Mesothelial cell of epicardium (in vitro differentiated cells): ENCODE measurements at regions not wholly inside any gene's neighbourhood (a gene's known extent, or its start where the extent isn't known, plus 50 kb on each side); places are given as distances from the start of the nearest gene placed in this dataset.

Experiments
- DNase-seq, 2 experiments: peaks; one replicate each; pipeline ENCODE4 v3.0.0; 2021; ENCODE audit warnings: low spot score in 2 of 2; ENCODE audit not compliant: unreplicated experiment in 2 of 2
- H3K27ac Mint-ChIP-seq: 2 replicates; pipeline ENCODE4 v1.8.0; 2021; ENCODE audit warnings: mixed read lengths
- H3K27me3 Mint-ChIP-seq: 2 replicates; pipeline ENCODE4 v1.8.0; 2021; ENCODE audit warnings: low read depth, mixed read lengths
- H3K36me3 Mint-ChIP-seq: 2 replicates; pipeline ENCODE4 v1.8.0; 2021; ENCODE audit warnings: mixed read lengths
- H3K4me1 Mint-ChIP-seq: 2 replicates; pipeline ENCODE4 v1.8.0; 2021; ENCODE audit warnings: mixed read lengths
- H3K4me3 Mint-ChIP-seq: 2 replicates; pipeline ENCODE4 v1.8.0; 2021; ENCODE audit warnings: mild to moderate bottlenecking, moderate library complexity, mixed read lengths
- H3K9me3 Mint-ChIP-seq: 2 replicates; pipeline ENCODE4 v1.8.0; 2021; ENCODE audit warnings: mixed read lengths
- CTCF ChIP-seq: fragments of 200-600 bp; sonication (generic); IDR thresholded peaks from one replicate; pipeline ENCODE4 v1.5.0; 2021; ENCODE audit warnings: antibody characterized with exemption; ENCODE audit not compliant: unreplicated experiment

DNA sequence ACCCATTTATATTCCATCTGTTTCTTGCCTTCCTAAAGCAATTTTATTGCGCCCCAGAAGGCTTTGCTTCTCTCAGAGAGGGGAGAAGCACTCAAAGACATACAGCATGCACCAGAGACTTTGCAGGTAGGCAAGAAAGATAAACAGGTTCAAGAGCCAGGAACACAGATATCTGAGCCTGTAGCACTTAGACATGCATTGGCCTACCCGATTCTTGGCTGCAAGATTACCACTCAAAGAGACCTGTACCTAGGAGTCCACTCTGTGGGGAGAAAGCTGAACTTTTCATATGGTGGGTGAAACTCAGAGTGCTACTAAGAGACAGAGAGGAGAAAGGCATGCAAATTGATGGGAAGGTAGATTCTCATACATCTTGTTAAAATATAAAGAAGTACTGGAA is 609.4 kb upstream of the PKN2 start:
- no peak overlapping the region for H3K27ac Mint-ChIP-seq
- H3K4me1 Mint-ChIP-seq: no peaks in the 10 kb centered on the region
- no peaks in the 10 kb centered on the region for H3K36me3 Mint-ChIP-seq
- H3K4me3 Mint-ChIP-seq: no peak overlapping the region
- TF ChIP-seq CTCF: no peak
- H3K27me3 Mint-ChIP-seq: no peaks in the 10 kb centered on the region
- no peaks in the 10 kb centered on the region for H3K9me3 Mint-ChIP-seq
- no peak for DNase-seq

- TF ChIP-seq CTCF: no peak
- Mint-ChIP-seq H3K9me3 (no peaks in the 10 kb centered on the region), H3K27ac (no peak overlapping the region), H3K27me3 (no peaks in the 10 kb centered on the region), H3K4me1 (no peaks in the 10 kb centered on the region), H3K4me3 (no peak overlapping the region), H3K36me3 (no peaks in the 10 kb centered on the region)
- DNase-seq: no peak
These were observed 608.3 kb upstream of the PKN2 start for GRCh38 chr1:88075813-88076212.

GRCh38 chr1:88079036-88079435 is 605.0 kb upstream of the PKN2 start:
- H3K9me3 Mint-ChIP-seq: no peaks in the 10 kb centered on the region
- H3K4me3 Mint-ChIP-seq: no peak overlapping the region
- H3K4me1 Mint-ChIP-seq: no peaks in the 10 kb centered on the region
- TF ChIP-seq CTCF: peak; percentile 54
- H3K36me3 Mint-ChIP-seq: no peaks in the 10 kb centered on the region
- DNase-seq: no peak
- H3K27me3 Mint-ChIP-seq: peaks cover 4% of the 10 kb centered on the region
- no peak overlapping the region for H3K27ac Mint-ChIP-seq

- Mint-ChIP-seq H3K9me3 (peaks cover 11% of the 10 kb centered on the region), H3K27ac (no peak overlapping the region), H3K36me3 (peaks cover 9% of the 10 kb centered on the region), H3K4me3 (no peak overlapping the region), H3K27me3 (peaks cover 4% of the 10 kb centered on the region), H3K4me1 (no peaks in the 10 kb centered on the region)
- TF ChIP-seq CTCF: no peak
- no peak for DNase-seq
These were observed 603.2 kb upstream of the PKN2 start for GRCh38 chr1:88080875-88081274.

- Mint-ChIP-seq H3K36me3 (peaks cover 13% of the 10 kb centered on the region), H3K9me3 (peaks cover 33% of the 10 kb centered on the region), H3K27ac (no peak overlapping the region)
These were observed 595.6 kb upstream of the PKN2 start for GRCh38 chr1:88088481-88088880.

More at GRCh38 chr1:88088481-88088880, 595.6 kb upstream of the PKN2 start:
- H3K4me1 Mint-ChIP-seq: peaks cover 3% of the 10 kb centered on the region
- no peak for TF ChIP-seq CTCF
- H3K4me3 Mint-ChIP-seq: no peak overlapping the region
- H3K27me3 Mint-ChIP-seq: no peaks in the 10 kb centered on the region
- no peak for DNase-seq
